ENCODE measurements at regions not wholly inside any gene's neighbourhood (a gene's known extent, or its start where the extent isn't known, plus 50 kb on each side); places are given as distances from the start of the nearest gene placed in this dataset.

DNA sequence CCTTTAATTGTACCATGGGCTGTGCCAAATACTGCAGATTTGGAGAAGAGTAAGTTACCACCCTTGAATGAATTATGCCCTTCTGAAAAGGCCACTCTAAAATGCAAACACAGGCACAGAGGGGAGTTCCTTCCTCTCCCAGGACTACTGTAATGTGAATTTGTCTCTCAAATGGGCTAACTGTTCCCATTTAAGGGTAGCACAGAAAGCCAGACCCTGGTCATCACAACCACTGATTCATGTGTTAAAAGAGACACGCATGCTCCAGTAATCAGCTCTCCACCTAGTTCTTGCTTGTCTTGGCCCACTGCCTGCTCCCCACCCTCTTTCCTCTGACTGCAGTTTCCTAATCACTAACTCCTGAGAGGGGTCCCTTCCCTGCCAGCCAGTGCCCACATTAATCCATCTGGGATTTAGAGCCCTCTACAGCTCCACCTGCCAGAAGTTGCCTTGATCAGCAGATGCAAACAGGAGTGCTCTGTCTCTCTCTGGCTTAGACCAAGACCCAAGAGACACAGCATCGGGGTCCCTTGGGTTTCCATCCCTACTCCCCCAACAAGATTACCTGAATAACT is 382.4 kb downstream of the TMEM167A start:
- DNase-seq, result peak in 1 of 2 donors; percentile 24
- ATAC-seq, result peak; percentile 51
- intact Hi-C loops (cut with DNase I, micrococcal nuclease), result no loop called here

DNA sequence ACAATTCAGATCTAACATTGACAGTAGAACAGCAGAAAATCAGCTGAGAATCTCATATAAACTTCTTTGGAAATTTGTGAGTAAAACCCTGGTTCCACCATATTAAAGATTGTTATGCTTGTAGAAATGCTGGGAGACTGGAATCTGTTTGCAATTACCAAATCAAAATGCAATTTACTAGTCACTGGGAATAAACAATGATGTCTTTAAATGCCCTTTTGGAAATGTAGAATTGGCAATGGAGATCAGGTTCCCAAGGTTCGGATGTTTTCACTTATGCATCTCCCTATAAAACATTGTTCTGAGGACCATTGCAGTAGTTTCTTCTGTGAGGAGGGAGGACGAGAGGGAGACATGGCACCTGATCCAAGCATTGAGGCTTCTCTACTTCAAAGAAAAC is 384.4 kb downstream of the TMEM167A start:
- no peak for DNase-seq

DNA sequence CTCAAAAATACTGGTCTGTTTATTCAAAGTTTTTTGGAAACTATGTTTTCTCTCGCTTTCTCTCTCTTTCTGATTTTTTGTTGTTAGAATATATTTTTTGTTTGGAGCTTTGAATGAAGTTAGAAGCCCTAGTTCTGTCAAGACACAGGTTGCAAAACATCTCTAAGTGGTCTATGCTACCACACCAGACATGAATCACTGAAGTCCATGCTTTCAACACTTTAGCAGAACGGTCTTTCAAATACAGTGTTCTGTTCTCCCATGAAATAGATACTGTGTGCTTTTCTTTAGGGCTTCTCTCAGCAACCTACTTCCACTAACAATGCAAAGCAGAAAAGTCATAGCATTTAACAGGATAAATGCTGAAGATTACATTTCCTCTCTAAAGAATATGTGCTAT is 392.5 kb downstream of the TMEM167A start:
- intact Hi-C loops (cut with DNase I, micrococcal nuclease), result no loop called here

More for the DNA sequence above, 384.4 kb downstream of the TMEM167A start:
- no peak for ATAC-seq
- intact Hi-C loops (cut with DNase I, micrococcal nuclease), result no loop called here

DNA sequence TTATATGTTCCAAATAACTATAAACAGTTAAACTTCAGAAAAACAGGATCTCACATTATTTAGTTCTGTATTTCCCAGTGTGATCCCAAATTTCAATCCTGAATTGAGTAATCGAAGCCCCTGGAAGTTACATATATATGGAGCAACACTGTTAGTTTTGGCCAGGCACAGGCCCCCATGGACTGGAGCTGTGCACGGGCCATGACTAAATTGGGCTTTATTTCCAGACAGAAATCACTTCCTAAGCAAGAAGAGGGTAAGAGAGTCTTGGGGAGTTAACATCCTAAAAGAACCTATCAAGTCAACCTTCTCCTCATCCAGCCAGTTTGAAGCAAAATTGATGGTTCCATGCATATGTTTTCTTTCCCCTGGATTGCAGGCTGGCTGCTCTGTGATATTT is 393.0 kb downstream of the TMEM167A start:
- ATAC-seq (no peak), DNase-seq (no peak)
- intact Hi-C loops (cut with DNase I, micrococcal nuclease), result no loop called here

More for the DNA sequence above, 392.5 kb downstream of the TMEM167A start:
- ATAC-seq (no peak), DNase-seq (no peak)

DNA sequence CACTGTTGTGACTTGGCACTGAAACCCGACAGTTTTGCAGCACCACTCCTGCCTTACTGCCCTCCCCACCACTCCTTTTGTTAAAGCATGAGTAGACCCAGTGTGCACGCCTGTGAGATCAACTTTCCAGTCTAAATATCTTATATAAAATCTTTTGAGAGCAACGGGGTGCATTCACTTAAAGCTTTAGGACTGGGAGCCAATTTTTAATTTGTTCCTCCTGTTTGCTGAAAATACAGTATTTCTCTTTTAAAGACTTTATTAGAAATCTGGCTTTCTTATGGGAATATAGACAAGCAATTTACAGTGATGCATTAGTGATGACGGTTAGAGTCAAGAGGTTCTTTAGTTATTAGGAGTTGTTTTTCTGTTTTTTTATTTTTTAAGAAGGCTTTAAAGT is 397.5 kb downstream of the TMEM167A start:
- ATAC-seq, result no peak
- DNase-seq, result no peak
- intact Hi-C loops (cut with DNase I, micrococcal nuclease), result no loop called here

DNA sequence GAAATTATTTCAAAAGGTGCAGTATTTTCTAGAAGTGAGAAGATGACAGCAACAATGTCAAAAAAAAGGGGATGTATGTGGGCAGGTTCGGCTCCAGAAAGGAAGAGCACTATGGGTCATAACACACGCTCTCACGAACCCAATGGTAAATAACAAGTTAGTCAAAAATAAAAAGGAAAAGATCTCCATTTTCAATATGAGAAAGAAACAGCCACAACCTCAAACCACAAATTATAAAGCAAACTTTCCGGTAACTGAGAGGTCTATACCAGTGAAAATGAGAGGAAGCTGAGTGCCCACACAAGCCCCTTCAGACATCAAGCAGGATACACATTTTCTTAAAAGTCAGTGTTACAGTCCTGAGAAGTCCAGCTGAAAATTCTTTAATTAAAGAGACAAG is 398.5 kb upstream of the RPS23 start:
- ATAC-seq (no peak), DNase-seq (no peak)
- intact Hi-C loops (cut with DNase I, micrococcal nuclease), result no loop called here

DNA sequence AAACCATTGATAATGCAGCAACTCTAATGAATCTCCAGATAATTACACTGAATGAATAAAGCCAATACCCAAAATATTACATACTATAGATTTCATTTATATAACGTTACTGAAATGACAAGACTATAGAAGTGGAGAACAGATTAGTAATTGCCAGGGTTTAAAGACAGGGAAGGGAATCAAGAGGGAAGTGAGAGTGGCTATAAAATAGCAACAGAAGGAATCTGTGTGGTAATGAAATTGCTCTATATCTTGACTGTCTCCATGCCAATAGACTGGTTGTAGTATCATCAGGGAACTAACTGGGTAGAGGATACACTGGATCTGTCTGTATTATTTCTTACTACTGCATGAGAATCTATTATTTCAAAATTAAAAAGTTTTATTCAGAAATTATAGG is 396.5 kb upstream of the RPS23 start:
- no peak for DNase-seq
- intact Hi-C loops (cut with DNase I, micrococcal nuclease), result no loop called here
- no peak for ATAC-seq

DNA sequence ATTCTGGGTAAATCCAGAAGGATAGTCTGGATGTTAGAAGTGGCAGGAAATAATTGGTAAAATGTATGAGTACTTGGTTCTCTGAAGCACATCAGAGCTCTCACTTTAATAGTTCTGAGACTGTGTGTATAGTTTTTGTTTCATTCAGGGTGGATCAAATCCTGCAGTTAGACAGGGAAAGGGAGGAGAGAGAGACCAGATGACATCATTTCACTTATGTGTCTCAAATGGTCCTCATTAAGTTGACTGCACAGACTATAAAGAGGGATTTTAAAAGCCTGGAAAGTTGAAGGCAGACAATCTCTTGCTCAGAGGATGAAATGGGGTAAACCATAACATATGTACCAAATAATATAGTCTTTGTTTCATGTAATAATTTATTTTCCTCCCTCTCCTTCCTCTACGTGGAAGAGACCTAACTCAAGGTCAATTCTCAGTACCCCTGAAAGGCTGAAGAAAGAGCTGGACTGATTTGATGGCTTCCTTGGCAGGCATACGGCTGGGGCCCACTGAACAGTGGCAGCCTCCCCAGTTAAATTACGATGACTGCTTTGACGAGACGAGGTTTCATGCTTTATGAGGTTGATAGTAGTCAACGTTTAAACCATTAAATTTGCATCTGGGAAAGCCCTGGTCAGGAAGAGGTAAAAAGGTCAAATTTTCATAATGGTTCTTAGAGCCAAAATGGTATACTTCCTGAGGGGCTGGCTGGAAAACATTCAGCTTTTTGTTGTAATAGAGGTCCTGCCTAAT is 395.1 kb upstream of the RPS23 start:
- intact Hi-C loops (cut with DNase I, micrococcal nuclease), result no loop called here
- DNase-seq (no peak), ATAC-seq (no peak)

DNA sequence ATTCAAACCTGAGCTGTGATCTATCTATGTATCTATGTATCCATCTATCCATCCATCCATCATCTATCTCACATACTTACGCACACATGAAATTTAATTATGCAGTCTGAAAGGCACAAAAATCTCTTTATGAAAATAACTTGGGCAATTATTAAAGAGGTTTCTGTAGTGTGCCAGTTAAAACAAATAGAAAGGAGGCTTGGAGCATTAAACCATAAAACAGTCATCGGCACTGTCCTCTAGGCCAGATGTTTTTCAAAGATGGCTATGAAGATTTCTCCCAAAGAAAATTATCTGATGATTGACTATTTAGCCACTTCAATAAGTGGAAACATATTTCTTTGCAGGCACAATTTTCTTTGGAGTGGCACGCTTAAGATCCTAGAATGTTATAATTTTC is 392.5 kb upstream of the RPS23 start:
- intact Hi-C loops (cut with DNase I, micrococcal nuclease), result no loop called here

DNA sequence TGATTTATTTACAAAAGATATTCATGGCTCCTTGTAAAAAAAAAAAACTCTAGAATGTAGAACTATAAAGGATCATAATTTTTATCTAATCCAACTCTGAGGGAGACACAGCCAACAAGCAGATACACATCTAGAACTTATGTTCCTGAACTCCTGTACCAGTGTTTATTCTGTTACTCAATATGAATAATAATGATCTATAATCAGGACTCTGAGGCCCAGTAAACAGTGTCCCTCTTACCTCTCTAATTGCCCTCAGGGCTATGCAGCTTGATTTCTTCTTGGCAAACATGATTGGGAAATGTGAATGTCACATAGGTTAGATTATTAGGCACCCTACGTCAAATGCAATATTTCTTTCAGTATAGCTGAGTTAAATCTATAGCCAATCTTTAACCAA is 391.6 kb upstream of the RPS23 start:
- no peak for DNase-seq
- no peak for ATAC-seq
- intact Hi-C loops (cut with DNase I, micrococcal nuclease), result no loop called here

More for the DNA sequence above, 392.5 kb upstream of the RPS23 start:
- DNase-seq (no peak), ATAC-seq (no peak)

DNA sequence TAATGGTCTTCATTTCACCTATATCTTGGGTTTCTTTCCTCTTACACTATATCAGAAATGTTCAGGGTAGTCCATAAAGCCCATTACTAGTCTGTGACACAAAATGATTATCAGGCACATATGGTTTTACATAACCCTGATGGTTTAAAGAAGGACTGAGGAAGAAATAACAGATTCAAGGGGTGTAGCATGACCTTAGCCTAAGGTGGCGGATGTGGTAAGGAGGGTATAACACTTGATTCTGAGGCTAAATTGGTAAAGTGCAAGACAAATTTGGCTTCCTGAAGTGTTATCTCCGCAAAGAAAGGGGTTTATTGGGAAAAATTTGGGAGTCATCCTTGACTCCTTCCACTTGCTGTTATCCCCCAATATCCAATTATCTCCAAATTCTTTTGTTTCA is 388.2 kb upstream of the RPS23 start:
- ATAC-seq (no peak), DNase-seq (no peak)
- intact Hi-C loops (cut with DNase I, micrococcal nuclease), result no loop called here

DNA sequence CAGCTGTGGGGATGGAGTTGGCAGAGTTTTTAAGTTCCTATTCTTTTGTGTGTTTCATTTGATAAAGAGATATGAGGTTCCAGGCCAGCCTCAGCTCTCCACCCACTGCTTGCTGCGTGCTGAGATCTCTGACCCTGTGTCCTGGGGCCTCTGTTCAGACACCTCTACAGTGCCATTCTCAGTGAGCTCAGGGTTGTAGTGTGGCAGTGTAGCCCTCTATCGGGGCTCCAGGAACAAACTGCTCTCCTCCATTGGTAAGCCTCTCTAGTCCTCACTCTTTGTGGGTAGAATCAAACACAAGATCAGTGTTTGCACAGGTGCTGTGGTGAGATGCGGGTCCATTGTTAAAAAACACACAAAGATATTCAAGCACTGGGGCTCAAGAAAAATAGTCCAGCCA is 386.6 kb upstream of the RPS23 start:
- intact Hi-C loops (cut with DNase I, micrococcal nuclease), result no loop called here

DNA sequence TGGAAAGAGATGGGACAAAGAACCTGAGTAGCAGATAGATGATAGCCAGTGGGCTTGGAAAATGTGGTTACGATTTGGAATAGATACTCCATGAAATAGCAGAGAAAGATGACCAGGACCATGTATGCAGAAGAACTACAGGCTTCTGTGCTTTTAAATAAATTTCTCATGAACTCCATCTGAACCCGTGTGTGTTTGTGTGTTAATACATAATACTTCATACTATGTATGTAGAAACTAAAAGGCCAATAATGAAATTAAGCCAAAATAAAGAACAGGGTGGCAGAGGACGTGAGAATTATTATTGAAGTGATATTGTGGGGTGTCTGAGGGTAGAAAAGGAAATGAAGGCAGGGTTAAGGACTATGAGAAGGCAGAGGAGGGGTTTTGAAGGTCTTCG is 385.1 kb upstream of the RPS23 start:
- ATAC-seq (no peak), DNase-seq (no peak)
- intact Hi-C loops (cut with DNase I, micrococcal nuclease), result no loop called here

More for the DNA sequence above, 386.6 kb upstream of the RPS23 start:
- no peak for ATAC-seq
- DNase-seq, result no peak

DNA sequence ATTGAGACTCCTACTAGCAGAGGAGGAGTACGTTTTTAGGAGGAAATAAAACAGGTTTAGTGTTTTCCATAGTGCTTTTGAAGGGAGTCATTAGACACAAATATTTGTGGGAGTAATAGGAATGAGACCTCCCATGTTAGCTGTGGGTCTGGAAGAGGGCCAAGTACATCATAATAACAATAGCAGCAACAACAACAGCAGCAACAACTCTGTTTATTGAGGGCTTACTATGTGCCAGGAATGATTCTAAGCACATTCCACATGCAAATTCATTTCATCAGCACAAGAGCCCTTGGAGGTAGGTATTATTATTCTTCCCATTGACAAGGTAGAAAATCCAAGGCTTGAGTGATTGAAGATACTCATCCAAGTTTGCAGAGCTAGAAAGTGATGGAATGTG is 384.2 kb upstream of the RPS23 start:
- intact Hi-C loops (cut with DNase I, micrococcal nuclease), result no loop called here

DNA sequence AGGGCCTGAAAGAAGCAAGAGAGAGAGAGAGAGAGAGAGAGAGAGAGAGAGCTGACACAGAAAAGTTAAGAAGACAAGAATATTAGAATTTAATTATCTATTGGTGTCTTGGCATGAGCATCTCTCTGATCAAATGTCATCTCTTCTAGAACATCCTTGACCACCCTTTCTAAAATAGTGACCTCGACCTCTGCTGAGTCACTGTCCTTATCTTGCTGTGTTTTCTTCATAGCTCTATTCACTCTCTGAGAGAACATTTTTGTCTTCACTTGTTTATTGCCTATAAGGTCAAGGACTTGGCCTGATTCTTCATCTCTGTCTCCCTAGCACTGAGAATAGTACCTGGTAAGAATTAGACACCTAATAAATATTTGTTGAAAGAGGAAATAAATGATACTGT is 383.8 kb upstream of the RPS23 start:
- intact Hi-C loops (cut with DNase I, micrococcal nuclease), result no loop called here
- ATAC-seq (no peak), DNase-seq (no peak)

More for the DNA sequence above, 384.2 kb upstream of the RPS23 start:
- ATAC-seq (no peak), DNase-seq (no peak)

DNA sequence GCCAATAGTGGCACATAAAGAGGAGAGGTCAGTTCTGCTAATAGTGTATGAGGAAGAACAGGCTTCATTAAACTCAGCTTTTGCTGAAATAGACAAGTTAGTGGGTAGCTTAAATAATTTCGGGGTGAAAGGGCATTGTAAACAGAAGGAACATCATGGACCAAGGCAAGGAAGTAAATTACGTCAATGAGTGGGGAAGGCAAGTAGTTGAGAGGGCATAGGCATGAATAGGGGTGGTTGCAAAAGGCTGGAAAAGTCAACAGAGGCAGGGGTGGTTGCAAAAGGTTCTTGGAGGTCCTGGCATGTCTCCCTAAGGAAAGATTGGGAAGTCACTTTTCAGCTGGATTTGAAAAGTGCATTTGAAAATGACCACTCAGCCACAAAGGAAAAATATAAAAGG is 383.3 kb upstream of the RPS23 start:
- intact Hi-C loops (cut with DNase I, micrococcal nuclease), result no loop called here
- ATAC-seq, result no peak

DNA sequence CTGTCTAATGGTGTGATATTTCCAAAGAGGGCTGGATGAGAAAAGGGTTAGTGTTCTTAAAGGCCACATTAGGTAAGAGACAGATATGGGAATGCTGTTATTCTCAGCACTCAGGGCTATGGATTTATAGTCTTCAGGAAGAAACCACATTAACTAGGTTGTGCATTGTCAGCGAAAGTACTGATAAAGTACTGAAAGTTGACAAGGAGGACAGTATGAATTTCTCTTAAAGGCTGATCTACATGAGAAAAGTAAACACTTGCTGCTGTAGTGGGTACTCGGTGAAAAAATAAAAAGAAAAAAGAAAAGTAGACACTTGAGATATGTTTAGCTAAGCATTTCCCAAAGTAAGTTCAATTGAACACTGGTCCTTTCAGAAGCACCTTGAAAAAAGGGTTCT is 381.0 kb upstream of the RPS23 start:
- ATAC-seq, result no peak
- no peak for DNase-seq
- intact Hi-C loops (cut with DNase I, micrococcal nuclease), result no loop called here

More for the DNA sequence above, 383.3 kb upstream of the RPS23 start:
- DNase-seq, result no peak

DNA sequence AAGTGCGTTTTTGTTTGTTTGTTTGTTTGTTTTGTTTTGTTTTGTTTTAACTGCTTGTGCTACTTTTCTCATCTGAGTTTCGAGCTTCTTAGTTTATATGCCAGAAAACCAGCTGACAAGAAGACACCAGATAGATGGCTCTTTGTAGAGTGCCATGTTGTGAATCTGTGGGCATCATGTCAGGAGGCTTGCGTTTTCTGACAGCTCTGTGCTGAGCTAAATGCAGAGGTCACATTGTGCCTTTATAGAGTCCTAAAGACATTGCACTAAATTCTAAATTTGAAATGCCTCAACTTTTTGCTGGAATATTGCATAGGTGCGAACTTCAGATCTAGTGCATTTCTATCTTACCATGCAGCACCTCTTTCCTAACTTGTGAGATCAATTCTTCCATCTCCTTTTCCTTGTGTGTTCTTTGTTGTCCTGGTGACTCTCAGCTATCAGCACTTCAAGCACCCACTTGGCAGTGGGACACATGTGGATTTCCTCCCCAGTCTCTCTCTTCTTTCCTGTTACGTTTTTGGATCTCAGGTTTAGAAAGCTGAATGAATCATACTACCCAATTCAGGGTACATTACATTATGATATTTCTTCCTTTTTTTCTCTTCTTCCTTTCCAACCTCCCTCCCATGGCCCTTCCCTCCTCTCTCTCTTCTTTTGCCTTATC is 379.0 kb upstream of the RPS23 start:
- ATAC-seq (no peak), DNase-seq (no peak)
- intact Hi-C loops (cut with DNase I, micrococcal nuclease), result no loop called here

DNA sequence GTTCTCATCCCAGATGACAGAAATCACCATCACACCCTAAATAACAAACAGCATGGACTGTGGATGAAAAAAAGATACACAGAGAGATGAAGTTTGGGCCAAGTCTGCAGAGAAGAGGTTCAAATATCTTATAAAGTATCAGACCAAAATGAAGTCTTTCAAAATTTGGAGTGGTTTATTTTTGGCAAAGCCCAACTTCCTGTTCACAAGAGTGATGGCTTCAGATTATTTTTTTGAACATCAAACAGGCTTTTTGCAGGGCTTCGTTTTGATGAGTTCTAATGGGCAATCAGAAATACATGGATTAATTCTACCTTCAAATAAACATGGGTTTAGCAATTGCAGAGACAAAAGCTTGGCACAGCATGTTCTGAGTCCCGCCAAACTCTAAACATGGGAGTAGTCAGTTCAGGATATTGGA is 378.2 kb upstream of the RPS23 start:
- no peak for ATAC-seq
- no peak for DNase-seq
- intact Hi-C loops (cut with DNase I, micrococcal nuclease), result no loop called here

DNA sequence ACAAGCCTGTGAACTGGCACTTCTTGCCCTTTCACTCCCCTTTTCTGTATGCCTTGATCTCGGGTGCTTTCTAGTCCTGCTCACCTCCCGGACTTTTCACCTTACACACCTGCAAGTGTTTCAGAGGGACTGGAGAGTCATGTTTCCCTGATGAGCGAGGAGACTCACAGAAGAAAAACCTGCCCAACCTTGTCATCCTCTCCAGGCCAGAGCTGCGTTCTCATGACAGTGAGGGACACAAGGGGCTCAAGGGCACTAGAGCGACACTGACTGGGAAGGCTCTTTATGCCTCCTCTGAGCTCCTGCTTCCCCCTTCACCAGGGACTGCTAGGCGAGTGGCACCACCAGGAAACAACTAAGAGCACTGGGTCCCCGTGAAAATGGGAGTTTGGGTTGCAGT is 376.9 kb upstream of the RPS23 start:
- ATAC-seq (no peak), DNase-seq (no peak)
- intact Hi-C loops (cut with DNase I, micrococcal nuclease), result no loop called here
